Naive thymus-derived CD4-positive, alpha-beta T cell (primary cell): ENCODE measurements at regions not wholly inside any gene's neighbourhood (a gene's known extent, or its start where the extent isn't known, plus 50 kb on each side); places are given as distances from the start of the nearest gene placed in this dataset.

Source experiments
- ATAC-seq: fragments of 150-1000 bp; cut with Tn5 transposase; 2 replicates; pipeline ENCODE4 v1.10.0; 2021; ENCODE audit warnings: mild to moderate bottlenecking, moderate library complexity
- CTCF ChIA-PET: fragments of 350-600 bp; sonication (Branson Sonifier 250); formaldehyde crosslinking; loops from one replicate; lab custom pipeline; 2021; ENCODE audit warnings: antibody characterized with exemption; lab: Charles Lee
- POLR2A ChIA-PET: fragments of 350-600 bp; sonication (Branson Sonifier 250); formaldehyde crosslinking; loops from one replicate; lab custom pipeline; 2021; ENCODE audit warnings: antibody characterized with exemption, inconsistent platforms; lab: Charles Lee
- DNase-seq, 9 donors: peaks; one replicate each; pipeline versions ENCODE4 v3.0.0 to v3.0.0-alpha.2; 2020 to 2022; ENCODE audit warnings: mixed read lengths in 1 of 9
- H3K27ac ChIP-seq: one replicate; pipeline ENCODE4 v1.7.0; 2013; ENCODE audit warnings: mild to moderate bottlenecking, low read depth, low read length, moderate library complexity
- H3K27me3 ChIP-seq, 2 donors: one replicate each; pipeline ENCODE4 v1.7.0; 2013; ENCODE audit warnings: low read length in 2 of 2, mild to moderate bottlenecking in 2 of 2, moderate library complexity in 2 of 2; ENCODE audit not compliant: control insufficient read depth in 2 of 2, insufficient read depth in 2 of 2
- H3K36me3 ChIP-seq, 3 experiments: 1 replicate in 2 of 3; 2 replicates in 1 of 3; pipeline ENCODE4 v1.7.0; 2013; ENCODE audit warnings: low read length in 3 of 3, mild to moderate bottlenecking in 3 of 3, moderate library complexity in 1 of 3; ENCODE audit not compliant: insufficient read depth in 3 of 3, control insufficient read depth in 2 of 3
- H3K4me1 ChIP-seq, 2 donors: one replicate each; pipeline ENCODE4 v1.7.0; 2013; ENCODE audit warnings: low read length in 2 of 2, mild to moderate bottlenecking in 2 of 2, moderate library complexity in 1 of 2; ENCODE audit not compliant: control insufficient read depth in 2 of 2, insufficient read depth in 2 of 2
- H3K4me3 ChIP-seq: 2 replicates; pipeline ENCODE4 v1.7.0; 2013; ENCODE audit warnings: mild to moderate bottlenecking, low read length
- H3K9me3 ChIP-seq, 3 experiments: 1 replicate in 2 of 3; 2 replicates in 1 of 3; pipeline ENCODE4 v1.7.0; 2013; ENCODE audit warnings: low read length in 3 of 3; ENCODE audit not compliant: control insufficient read depth in 2 of 3
- H3K27ac Mint-ChIP-seq, 9 donors: one replicate each; pipeline ENCODE4 v1.8.0; 2020 to 2022; ENCODE audit warnings: mixed read lengths in 9 of 9, mild to moderate bottlenecking in 8 of 9, moderate library complexity in 5 of 9, inconsistent platforms in 2 of 9
- H3K27me3 Mint-ChIP-seq, 5 donors: one replicate each; pipeline ENCODE4 v1.8.0; 2021 to 2022; ENCODE audit warnings: mixed read lengths in 5 of 5, mild to moderate bottlenecking in 1 of 5
- H3K36me3 Mint-ChIP-seq, 5 donors: one replicate each; pipeline ENCODE4 v1.8.0; 2020 to 2022; ENCODE audit warnings: mixed read lengths in 5 of 5, mild to moderate bottlenecking in 3 of 5, inconsistent platforms in 1 of 5
- H3K4me1 Mint-ChIP-seq, 7 donors: one replicate each; pipeline ENCODE4 v1.8.0; 2020 to 2022; ENCODE audit warnings: mixed read lengths in 7 of 7, mild to moderate bottlenecking in 3 of 7, inconsistent platforms in 1 of 7
- H3K4me3 Mint-ChIP-seq, 10 donors: one replicate each; pipeline ENCODE4 v1.8.0; 2020 to 2022; ENCODE audit warnings: mild to moderate bottlenecking in 10 of 10, mixed read lengths in 10 of 10, moderate library complexity in 6 of 10, inconsistent platforms in 2 of 10
- H3K9me3 Mint-ChIP-seq, 11 donors: one replicate each; pipeline ENCODE4 v1.8.0; 2020 to 2022; ENCODE audit warnings: mixed read lengths in 11 of 11, mild to moderate bottlenecking in 4 of 11, inconsistent platforms in 1 of 11, moderate library complexity in 1 of 11
- intact Hi-C, 2 donors: fragments of 100-400 bp; cut with micrococcal nuclease; formaldehyde crosslinking; loops; one replicate each; pipeline ENCODE4 v1.15.1; 2023

GRCh38 chr16:6961704-6962103 is 370.9 kb upstream of the RBFOX1 start:
- no peak overlapping the region for H3K27ac Mint-ChIP-seq
- no peaks in the 10 kb centered on the region for H3K36me3 ChIP-seq
- ChIA-PET POLR2A (no interaction called here), CTCF (no interaction called here)
- no peaks in the 10 kb centered on the region for H3K4me1 Mint-ChIP-seq
- H3K27ac ChIP-seq: no peak overlapping the region
- H3K9me3 ChIP-seq: no peaks in the 10 kb centered on the region
- intact Hi-C loops: no loop called here
- H3K9me3 Mint-ChIP-seq: peaks cover 0 to 30% (median 5%) of the 10 kb centered on the region in 11 donors
- no peaks in the 10 kb centered on the region for H3K27me3 ChIP-seq
- no peaks in the 10 kb centered on the region for H3K36me3 Mint-ChIP-seq
- DNase-seq (no peak), ATAC-seq (no peak)
- no peak overlapping the region for H3K4me3 ChIP-seq
- H3K27me3 Mint-ChIP-seq: no peaks in the 10 kb centered on the region
- H3K4me1 ChIP-seq: no peaks in the 10 kb centered on the region
- no peak overlapping the region for H3K4me3 Mint-ChIP-seq

DNA sequence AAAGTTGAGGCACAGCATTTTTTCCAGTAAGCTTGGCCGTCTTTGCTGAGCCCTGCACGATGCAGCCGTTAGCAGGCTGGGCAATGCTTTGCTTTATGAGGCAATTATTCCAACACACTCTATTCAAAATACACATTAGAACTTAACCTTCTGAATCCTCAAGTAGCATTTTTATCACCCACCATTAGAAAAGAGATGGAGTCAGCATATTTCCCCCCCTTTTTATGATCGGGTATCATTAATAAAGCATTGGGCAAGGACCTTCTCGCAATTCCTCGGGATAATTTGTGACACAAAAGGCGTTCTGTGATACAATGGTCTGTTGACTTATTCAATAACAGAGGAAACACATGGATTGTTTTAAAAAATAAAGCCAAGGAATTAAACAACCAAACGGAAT is 374.5 kb upstream of the RBFOX1 start:
- no peak overlapping the region for H3K4me3 ChIP-seq
- Mint-ChIP-seq H3K27ac (no peak overlapping the region), H3K36me3 (no peaks in the 10 kb centered on the region), H3K9me3 (peaks cover 0 to 18% (median 7%) of the 10 kb centered on the region in 11 donors), H3K4me3 (no peak overlapping the region), H3K4me1 (no peaks in the 10 kb centered on the region), H3K27me3 (no peaks in the 10 kb centered on the region)
- ChIA-PET POLR2A (no interaction called here), CTCF (no interaction called here)
- H3K4me1 ChIP-seq: no peaks in the 10 kb centered on the region
- no peaks in the 10 kb centered on the region for H3K36me3 ChIP-seq
- no peak overlapping the region for H3K27ac ChIP-seq
- no peaks in the 10 kb centered on the region for H3K27me3 ChIP-seq
- intact Hi-C loops: no loop called here
- no peaks in the 10 kb centered on the region for H3K9me3 ChIP-seq
- DNase-seq (no peak), ATAC-seq (no peak)

DNA sequence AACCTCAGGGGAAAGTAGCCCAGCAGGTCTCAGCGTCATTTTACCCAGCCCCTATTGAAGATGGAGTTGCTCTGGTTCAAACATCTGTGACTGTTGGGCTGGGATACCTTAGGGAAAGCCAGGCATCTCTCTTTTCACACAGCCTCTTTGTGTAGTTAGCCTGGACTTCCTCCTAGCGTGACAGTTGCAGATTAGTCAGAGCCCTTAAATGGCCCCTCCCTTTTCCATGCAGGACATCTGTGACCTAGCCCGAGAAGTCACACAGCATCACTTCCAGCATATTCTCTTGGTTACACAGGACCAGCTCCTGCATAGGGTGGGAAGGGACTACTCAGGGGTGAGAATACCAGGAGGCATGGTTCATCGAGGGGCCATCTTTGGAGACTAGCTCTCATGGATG is 375.0 kb upstream of the RBFOX1 start:
- no peaks in the 10 kb centered on the region for H3K9me3 ChIP-seq
- Mint-ChIP-seq H3K27me3 (no peaks in the 10 kb centered on the region), H3K36me3 (no peaks in the 10 kb centered on the region), H3K27ac (no peak overlapping the region), H3K9me3 (peaks cover 0 to 18% (median 7%) of the 10 kb centered on the region in 11 donors), H3K4me1 (no peaks in the 10 kb centered on the region), H3K4me3 (no peak overlapping the region)
- H3K4me1 ChIP-seq: no peaks in the 10 kb centered on the region
- H3K27me3 ChIP-seq: no peaks in the 10 kb centered on the region
- no peak overlapping the region for H3K4me3 ChIP-seq
- H3K36me3 ChIP-seq: no peaks in the 10 kb centered on the region
- intact Hi-C loops: no loop called here
- no peak for DNase-seq
- no peak for ATAC-seq
- no peak overlapping the region for H3K27ac ChIP-seq
- ChIA-PET POLR2A (no interaction called here), CTCF (no interaction called here)

- ChIA-PET POLR2A (no interaction called here), CTCF (no interaction called here)
- no peak overlapping the region for H3K4me3 Mint-ChIP-seq
- Histone ChIP-seq H3K36me3 (no peaks in the 10 kb centered on the region), H3K27me3 (no peaks in the 10 kb centered on the region), H3K9me3 (no peaks in the 10 kb centered on the region), H3K4me1 (no peaks in the 10 kb centered on the region), H3K27ac (no peak overlapping the region), H3K4me3 (no peak overlapping the region)
- H3K27ac Mint-ChIP-seq: no peak overlapping the region
- ATAC-seq: no peak
- H3K4me1 Mint-ChIP-seq: no peaks in the 10 kb centered on the region
- H3K27me3 Mint-ChIP-seq: no peaks in the 10 kb centered on the region
- intact Hi-C loops: no loop called here
- H3K9me3 Mint-ChIP-seq: peaks cover 0 to 18% (median 3%) of the 10 kb centered on the region in 11 donors
- no peaks in the 10 kb centered on the region for H3K36me3 Mint-ChIP-seq
- no peak for DNase-seq
Observed at GRCh38 chr16:6956511-6956910, 376.1 kb upstream of the RBFOX1 start.

- Histone ChIP-seq H3K27ac (no peak overlapping the region), H3K36me3 (no peaks in the 10 kb centered on the region), H3K9me3 (no peaks in the 10 kb centered on the region), H3K27me3 (no peaks in the 10 kb centered on the region), H3K4me1 (no peaks in the 10 kb centered on the region), H3K4me3 (no peak overlapping the region)
- DNase-seq (no peak), ATAC-seq (no peak)
- H3K9me3 Mint-ChIP-seq: peaks cover 0 to 16% (median 2%) of the 10 kb centered on the region in 11 donors
- CTCF ChIA-PET: no interaction called here
- H3K4me3 Mint-ChIP-seq: no peak overlapping the region
- intact Hi-C loops: no loop called here
- POLR2A ChIA-PET: no interaction called here
- no peaks in the 10 kb centered on the region for H3K27me3 Mint-ChIP-seq
- H3K36me3 Mint-ChIP-seq: no peaks in the 10 kb centered on the region
- no peak overlapping the region for H3K27ac Mint-ChIP-seq
- no peaks in the 10 kb centered on the region for H3K4me1 Mint-ChIP-seq
Observed at GRCh38 chr16:6955303-6955702, 377.3 kb upstream of the RBFOX1 start.

GRCh38 chr16:6949240-6949639 is 383.4 kb upstream of the RBFOX1 start:
- no peak for DNase-seq
- Mint-ChIP-seq H3K4me3 (no peak overlapping the region), H3K27me3 (no peaks in the 10 kb centered on the region), H3K4me1 (no peaks in the 10 kb centered on the region), H3K9me3 (peaks cover 2 to 18% (median 9%) of the 10 kb centered on the region in 11 donors), H3K27ac (no peak overlapping the region), H3K36me3 (no peaks in the 10 kb centered on the region)
- Histone ChIP-seq H3K4me1 (no peaks in the 10 kb centered on the region), H3K36me3 (no peaks in the 10 kb centered on the region), H3K9me3 (no peaks in the 10 kb centered on the region), H3K4me3 (no peak overlapping the region), H3K27me3 (no peaks in the 10 kb centered on the region), H3K27ac (no peak overlapping the region)
- no peak for ATAC-seq
- ChIA-PET POLR2A (no interaction called here), CTCF (no interaction called here)
- intact Hi-C loops: no loop called here

DNA sequence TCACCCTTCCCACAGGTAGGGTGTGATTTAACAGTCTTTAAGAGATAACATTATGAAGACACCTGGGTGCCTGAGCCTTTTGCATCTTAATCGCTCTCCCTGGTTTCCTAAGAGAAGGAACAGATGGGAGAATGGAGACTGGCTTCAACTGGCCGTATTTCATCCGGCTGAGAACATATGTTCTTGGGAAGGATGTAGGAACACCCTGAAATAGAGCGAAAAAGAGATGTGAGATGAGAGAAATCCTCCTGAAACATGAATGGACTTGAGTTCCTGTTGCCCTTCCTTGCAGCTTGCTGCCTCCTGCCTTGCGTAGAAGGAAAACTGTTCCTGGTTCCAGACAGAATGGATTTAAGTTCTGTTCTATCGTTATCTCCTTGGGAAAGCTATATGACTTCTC is 385.4 kb upstream of the RBFOX1 start:
- CTCF ChIA-PET: no interaction called here

More for the DNA sequence above, 385.4 kb upstream of the RBFOX1 start:
- Histone ChIP-seq H3K36me3 (no peaks in the 10 kb centered on the region), H3K27ac (no peak overlapping the region), H3K4me1 (no peaks in the 10 kb centered on the region), H3K9me3 (no peaks in the 10 kb centered on the region), H3K4me3 (no peak overlapping the region), H3K27me3 (no peaks in the 10 kb centered on the region)
- Mint-ChIP-seq H3K27me3 (no peaks in the 10 kb centered on the region), H3K4me3 (no peak overlapping the region), H3K4me1 (no peaks in the 10 kb centered on the region), H3K9me3 (peaks cover 2 to 16% (median 10%) of the 10 kb centered on the region in 11 donors), H3K36me3 (no peaks in the 10 kb centered on the region), H3K27ac (no peak overlapping the region)
- DNase-seq (no peak), ATAC-seq (no peak)
- intact Hi-C loops: no loop called here
- POLR2A ChIA-PET: no interaction called here
